Fibroblast of the aortic adventitia (primary cell): ENCODE measurements at regions not wholly inside any gene's neighbourhood (a gene's known extent, or its start where the extent isn't known, plus 50 kb on each side); places are given as distances from the start of the nearest gene placed in this dataset.
"Not testable (repeated sequence)": the region's sequence is repeated elsewhere in the genome, so short reads cannot be mapped to it uniquely, and the experiment has no call there.

ENCODE experiments used
- DNase-seq: peaks from one replicate; pipeline ENCODE4 v3.0.0-alpha.2; 2010; ENCODE audit warnings: low read depth
- H3K4me3 ChIP-seq: 2 replicates; pipeline ENCODE4 v1.5.1; 2011; ENCODE audit warnings: low read depth, mild to moderate bottlenecking, control low read depth, low read length, moderate library complexity
- CTCF ChIP-seq: IDR thresholded peaks from 2 replicates; pipeline ENCODE4 v1.5.1; 2011; ENCODE audit warnings: mild to moderate bottlenecking, low read length, control low read depth, inconsistent platforms; ENCODE audit not compliant: insufficient read depth

- no peak for TF ChIP-seq CTCF
- no peak overlapping the region for H3K4me3 ChIP-seq
- no peak for DNase-seq
Observed at GRCh38 chr14:92223025-92223424, 99.9 kb upstream of the SLC24A4 start.

- H3K4me3 ChIP-seq, result no peak overlapping the region
- TF ChIP-seq CTCF, result no peak
- no peak for DNase-seq
Observed at GRCh38 chr14:92224358-92224954, 98.5 kb upstream of the SLC24A4 start.

- no peak for DNase-seq
- H3K4me3 ChIP-seq, result no peak overlapping the region
- no peak for TF ChIP-seq CTCF
Observed at GRCh38 chr14:92225731-92226130, 97.2 kb upstream of the SLC24A4 start.

GRCh38 chr14:92226166-92226565 lies 96.8 kb upstream of the SLC24A4 start:
- not testable (repeated sequence) for H3K4me3 ChIP-seq, DNase-seq

- DNase-seq, result no peak
- no peak for TF ChIP-seq CTCF
Observed at GRCh38 chr14:92236243-92236900, 86.6 kb upstream of the SLC24A4 start.

DNA sequence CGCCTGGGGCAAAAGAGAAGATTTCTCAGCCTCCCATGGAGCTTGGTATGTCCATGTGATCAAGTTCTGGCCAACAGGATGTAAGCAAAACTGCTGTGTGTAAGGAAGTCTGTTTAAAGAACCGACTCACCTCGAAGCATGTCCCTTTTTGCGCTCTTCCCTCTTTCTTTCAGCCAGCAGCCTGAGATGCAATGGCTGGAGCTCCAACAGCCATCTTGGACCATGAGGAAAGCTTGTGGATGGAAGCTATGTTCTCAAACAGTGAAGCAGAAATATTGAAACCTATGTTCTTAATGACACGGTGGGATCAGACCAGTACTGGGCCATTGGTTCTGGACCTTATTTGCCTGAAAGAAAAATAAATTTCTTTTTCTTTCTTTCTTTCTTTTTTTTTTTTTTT lies 82.3 kb upstream of the SLC24A4 start:
- no peak for DNase-seq
- no peak overlapping the region for H3K4me3 ChIP-seq
- no peak for TF ChIP-seq CTCF

More at GRCh38 chr14:92236243-92236900, 86.6 kb upstream of the SLC24A4 start:
- no peak overlapping the region for H3K4me3 ChIP-seq

GRCh38 chr14:92241966-92242595 lies 80.9 kb upstream of the SLC24A4 start:
- DNase-seq, result no peak
- no peak overlapping the region for H3K4me3 ChIP-seq
- no peak for TF ChIP-seq CTCF
